ENCODE measurements at regions not wholly inside any gene's neighbourhood (a gene's known extent, or its start where the extent isn't known, plus 50 kb on each side); places are given as distances from the start of the nearest gene placed in this dataset.
"Not testable (repeated sequence)": the region's sequence is repeated elsewhere in the genome, so short reads cannot be mapped to it uniquely, and the experiment has no call there.

DNA sequence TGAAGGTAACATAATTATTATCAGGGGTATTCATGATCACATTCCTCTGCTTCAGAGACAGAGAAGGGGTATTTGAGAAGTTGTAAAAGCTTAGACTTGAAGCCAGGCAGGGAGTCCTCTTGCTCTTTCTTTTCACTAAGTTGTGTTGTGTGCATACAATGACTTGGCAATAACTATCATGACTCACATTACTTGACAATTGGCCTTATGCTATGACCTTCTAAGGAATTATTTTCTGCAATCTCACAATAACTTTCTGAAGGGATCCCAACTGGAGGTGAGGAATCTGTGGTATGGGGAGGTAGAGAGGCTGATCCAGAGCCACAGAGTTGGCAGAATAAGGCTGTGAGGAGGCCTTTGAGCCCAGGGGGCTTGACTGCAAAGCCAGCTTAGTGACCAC is 622.3 kb downstream of the MTRR start:
- DNase-seq = no peak

DNA sequence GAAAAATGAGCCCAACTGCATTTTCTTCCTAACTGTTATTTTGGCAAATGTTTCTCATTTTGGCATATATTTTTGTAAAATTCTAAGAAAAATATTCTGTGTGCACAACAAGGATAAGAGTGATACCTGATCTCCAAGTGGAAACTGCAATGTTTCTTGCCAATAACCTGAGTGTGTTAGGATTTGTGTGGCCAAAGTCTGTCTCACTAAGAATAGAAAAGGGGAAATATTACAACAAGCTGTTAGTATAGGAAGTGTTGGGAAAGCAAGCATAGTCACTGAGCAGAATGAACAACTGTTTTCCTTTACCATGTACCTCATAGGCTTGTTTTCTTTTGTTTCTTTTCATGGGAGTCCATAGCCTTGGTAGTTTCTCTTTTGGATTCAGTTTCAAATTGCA is 624.2 kb downstream of the MTRR start:
- DNase-seq = no peak

DNA sequence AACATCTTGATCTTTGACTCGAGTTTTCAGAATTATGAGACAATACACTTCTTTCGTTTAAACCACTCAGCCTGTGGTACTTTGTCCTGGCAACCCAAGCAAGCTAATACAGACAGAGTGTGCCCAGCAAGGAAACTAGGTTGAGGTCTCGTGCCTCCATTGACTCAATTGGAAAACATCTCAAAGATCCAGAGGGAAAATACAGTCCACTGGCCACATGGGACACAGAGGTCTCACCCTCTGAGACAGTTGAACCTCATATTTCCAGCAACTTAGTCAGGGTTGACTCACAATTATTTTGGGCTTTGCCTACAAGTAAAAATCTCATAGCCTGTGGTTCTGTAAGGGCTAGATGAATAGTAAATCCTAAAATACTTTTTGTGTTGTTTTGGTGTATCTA is 631.5 kb downstream of the MTRR start:
- DNase-seq = no peak

DNA sequence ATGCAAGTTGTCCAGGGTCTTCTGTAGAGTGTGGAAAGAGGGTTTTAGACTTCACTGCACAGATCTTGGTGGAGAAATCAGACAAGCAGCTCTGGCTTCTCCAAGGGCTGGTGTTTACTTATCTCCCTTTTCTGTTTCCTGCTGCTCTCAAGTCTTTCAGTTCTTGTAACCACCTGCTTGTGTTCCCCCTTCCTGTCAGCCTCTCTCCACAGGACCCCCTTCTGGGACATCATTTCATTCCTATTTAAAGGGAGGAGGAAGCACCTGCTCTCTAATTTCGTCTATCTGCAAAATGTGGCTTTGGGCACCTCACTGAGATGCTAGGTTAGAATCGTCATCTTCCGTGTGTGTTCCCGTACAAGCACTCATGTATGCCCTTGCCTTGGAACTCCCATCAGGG is 636.2 kb downstream of the MTRR start:
- no peak for DNase-seq

DNA sequence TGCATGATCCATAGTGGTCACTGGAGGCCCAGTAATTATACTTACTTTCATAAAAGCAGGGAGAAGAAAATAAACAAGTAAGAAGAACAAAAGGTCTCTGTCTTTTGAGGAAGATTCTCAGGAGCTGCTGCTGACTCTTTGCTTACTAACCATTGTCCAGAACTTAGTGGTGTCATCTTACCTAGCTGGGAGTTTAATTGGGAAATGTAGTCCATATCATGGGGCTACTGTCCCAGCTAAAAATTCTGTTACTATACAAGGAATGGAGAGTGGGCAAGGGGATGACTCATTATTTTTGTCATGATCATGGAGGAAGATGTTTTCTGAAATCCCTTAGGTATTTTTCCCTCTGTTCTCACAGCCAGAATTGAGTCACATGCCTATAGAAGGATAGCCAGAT is 639.3 kb downstream of the MTRR start:
- DNase-seq = no peak

DNA sequence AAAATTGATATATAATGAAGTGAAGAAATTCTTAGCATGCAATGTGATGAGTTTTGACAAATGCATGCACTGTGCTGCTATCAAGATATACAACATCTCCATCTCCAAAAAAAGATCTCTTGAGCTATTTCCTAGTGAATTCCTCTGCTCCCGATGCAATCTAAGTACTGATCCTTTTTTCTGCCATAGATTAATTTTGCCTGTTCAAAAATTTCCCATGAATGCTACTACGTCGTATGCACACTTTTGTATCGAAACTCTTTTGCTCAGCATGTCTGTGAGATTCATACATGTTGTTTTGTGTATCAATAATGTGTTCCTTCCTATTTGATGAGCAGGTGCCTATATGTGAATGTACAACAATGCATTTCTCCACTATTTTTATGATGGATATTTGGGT is 647.4 kb downstream of the MTRR start:
- DNase-seq = no peak

DNA sequence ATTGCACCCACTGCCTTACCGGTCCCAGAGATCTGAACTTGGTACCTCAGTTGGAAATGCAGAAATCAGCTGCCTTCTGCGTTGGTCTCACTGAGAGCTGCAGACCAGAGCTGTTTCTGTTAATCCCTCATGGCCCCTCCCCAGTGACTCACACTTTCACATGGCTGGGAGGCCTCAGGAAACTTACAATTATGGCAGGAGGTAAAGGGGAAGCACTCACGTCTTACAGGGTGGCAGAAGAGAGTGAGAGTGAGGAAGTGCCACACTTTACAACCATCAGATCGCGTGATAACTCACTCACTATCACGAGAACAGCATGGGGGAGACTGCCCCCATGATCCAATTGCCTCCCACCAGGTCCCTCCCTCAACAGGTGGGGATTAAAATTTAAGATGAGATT is 648.5 kb downstream of the MTRR start:
- no peak for DNase-seq

- DNase-seq = no peak
These were observed 652.0 kb downstream of the MTRR start for GRCh38 chr5:8520917-8521316.

GRCh38 chr5:8521991-8522390 is 653.0 kb downstream of the MTRR start:
- no peak for DNase-seq

DNA sequence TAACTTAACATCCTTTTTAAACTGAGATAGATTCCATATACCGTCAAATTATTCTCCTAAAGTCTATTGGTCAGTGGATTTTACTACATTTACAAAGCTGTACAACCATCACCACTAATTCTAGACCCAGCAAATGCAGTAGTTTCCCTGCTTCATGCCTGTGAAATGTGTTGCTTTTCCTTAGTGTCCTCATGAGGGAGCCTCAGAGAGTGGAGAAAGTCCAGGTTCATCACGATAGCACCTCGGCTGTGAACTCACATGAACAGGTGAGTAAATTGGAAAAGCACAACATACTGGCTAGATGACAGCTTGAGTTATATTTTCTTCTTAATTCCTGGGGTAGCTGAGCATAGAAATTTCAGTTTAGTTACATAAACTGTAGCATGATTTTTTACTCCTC is 653.7 kb downstream of the MTRR start:
- DNase-seq = no peak

DNA sequence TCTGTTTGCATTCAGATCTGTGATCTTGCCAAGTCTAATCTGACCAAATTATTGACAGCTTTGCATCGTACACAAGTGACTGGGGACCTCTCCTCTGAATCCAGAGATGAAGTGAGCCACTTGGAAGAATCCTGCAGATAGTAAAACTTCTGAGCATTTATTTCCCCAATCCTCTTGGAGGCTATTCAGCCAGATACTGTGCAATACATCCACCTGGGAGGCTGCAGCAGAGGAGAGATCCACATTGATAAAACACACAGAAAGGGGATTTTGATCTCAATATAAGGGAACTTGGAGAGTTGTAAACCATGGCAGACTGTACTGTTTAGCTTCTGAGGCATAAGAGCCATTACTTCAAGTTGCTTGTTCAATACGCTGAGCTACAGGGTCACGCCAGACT is 654.6 kb downstream of the MTRR start:
- no peak for DNase-seq

DNA sequence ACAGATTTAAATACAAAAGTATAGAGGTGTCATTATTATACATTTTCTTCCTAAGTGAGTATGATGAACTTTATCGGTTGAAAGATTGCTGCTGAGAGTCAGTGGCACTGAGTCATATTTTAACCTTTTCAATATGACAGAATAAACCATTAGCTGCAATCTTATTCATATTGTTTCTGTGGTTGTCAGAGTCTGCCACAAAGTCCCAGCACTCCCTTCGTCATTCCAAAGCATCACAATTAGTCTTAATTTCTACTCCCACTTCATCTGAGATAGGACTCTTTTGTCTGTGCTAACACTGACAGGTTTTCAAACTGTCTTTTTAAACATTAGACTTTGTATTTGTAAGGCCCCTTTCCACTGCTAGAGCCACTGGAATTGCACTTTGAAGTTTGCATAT is 656.9 kb downstream of the MTRR start:
- no peak for DNase-seq

GRCh38 chr5:8528106-8528505 is 659.2 kb downstream of the MTRR start:
- no peak for DNase-seq

DNA sequence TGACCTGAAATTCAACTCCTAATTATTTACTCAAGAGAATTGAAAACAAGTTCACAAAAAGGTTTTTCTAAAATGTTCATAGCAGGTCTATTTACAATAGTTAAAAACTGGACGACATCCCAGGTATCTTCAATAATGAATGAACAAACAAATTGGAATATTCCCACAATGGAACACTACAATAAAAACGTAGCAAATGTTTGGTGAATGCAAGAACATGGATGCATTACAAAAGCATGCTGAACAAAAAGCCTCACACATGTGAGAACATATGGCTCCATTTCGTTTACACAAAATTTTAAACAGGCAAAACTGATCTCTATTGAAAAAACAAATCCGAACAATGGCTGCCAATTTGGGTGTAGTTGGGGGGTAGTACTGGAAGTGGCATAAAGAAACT is 669.9 kb downstream of the MTRR start:
- DNase-seq = no peak

- DNase-seq = no peak
These were observed 671.4 kb downstream of the MTRR start for GRCh38 chr5:8540317-8540716.

- no peak for DNase-seq
These were observed 682.0 kb downstream of the MTRR start for GRCh38 chr5:8550921-8551320.

DNA sequence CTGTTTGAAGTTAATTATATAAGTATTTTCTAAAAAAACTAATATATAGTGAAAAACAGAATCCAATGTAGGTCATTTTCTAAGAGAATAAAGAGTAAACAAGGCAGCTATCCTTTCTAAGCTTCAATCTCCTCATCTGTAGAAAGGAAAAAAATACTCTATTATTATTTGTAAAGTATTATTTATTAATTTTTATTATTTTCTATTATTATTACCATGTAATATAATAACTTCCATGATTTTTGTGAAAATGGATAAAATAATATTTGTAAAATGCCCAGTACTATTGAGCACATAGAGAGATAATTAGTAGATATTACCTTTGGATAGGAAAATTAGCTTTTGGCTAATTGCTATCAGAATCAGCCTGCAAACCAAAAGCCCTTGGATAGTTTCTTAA is 684.4 kb downstream of the MTRR start:
- DNase-seq = no peak

DNA sequence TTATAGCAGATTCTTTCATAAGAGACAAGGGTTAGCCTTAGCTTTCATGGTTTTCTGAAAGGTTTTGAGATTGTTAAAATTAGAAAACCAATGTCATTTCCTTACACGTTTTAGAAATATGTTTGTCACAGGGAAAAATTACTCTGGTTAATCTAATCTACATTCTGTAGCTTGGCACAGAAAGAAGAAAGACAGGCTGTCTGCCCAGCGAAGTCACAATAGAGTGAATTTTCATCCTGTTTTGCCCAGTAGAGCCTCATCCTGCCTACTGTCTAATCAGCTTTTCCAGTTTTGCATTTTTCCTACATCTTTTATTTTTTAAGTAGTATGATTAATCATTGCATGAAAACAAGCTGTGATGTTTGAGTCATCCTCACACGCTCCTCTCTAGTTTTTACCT is 688.8 kb downstream of the MTRR start:
- no peak for DNase-seq

DNA sequence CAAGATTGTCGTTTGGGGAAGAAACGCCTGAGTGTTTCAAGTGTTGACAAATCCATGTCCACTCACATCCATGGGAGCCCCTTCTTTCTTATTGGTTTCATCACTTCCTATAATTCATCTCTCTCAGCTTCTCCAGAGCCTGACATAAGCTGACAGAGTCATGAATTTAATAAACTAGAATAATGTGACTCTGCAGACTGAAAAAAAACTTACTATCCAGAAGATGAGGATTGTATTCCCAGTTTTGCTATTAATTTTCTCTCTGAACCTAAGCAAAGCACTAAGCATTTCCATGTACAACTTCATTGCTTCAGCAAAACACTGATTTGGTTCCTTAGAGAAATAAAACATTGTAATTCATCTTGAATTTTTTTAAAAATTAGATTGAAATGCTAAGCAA is 691.8 kb downstream of the MTRR start:
- DNase-seq = no peak

DNA sequence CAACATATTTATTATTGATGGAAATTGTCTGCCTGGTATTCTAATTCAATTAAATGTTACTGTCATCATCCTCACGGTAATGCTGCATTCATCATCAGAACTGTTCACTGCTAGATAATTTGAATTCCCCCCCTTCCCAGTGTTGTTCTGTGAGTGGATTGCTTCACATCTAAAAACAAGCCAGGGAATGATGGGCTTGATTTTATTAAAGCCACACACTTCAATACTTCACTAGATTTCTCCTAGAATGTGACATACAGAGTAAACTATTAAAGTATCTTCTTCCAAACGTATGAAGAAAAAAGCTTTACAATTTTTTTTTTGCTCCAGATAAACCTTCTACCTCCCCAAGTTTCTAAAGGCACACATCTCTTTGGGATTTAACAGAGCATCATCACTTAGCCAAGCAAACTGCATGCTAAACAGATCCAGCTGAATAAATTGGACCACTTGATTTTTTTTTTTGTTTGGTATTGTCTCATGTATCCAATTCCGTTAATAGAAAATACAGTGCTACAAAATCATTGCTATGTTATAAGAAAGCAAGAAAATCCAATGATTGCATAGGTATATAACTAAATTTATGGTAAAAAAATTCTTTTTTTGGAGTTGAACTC is 692.4 kb downstream of the MTRR start:
- DNase-seq = no peak

- no peak for DNase-seq
These were observed 692.9 kb downstream of the MTRR start for GRCh38 chr5:8561854-8562253.

- DNase-seq = not testable (repeated sequence)
These were observed 694.6 kb downstream of the MTRR start for GRCh38 chr5:8563540-8563939.

GRCh38 chr5:8568858-8569257 is 699.9 kb downstream of the MTRR start:
- DNase-seq = no peak

- no peak for DNase-seq
These were observed 701.6 kb downstream of the MTRR start for GRCh38 chr5:8570528-8570927.

DNA sequence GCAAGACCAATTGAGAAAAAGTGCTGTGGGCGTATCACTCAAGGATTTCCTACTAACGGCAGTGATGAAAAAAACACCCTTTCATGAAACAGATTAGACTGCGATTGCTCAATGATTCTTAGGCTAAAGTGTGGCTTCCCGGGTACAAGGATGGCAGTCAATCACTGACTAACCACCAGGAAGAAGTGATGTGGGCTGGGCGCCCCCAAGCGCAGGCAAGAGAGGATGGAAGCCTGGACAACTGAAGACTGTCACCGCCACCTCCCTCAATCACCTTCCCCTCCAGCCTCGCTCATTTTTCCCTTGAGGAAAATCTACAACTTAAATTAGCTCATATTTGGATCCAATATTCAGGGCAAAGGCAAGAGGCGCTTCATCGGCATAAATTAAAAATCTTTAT is 707.2 kb downstream of the MTRR start:
- DNase-seq = no peak

- no peak for DNase-seq
These were observed 708.8 kb downstream of the MTRR start for GRCh38 chr5:8577792-8578191.
